ENCODE measurements at regions not wholly inside any gene's neighbourhood (a gene's known extent, or its start where the extent isn't known, plus 50 kb on each side); places are given as distances from the start of the nearest gene placed in this dataset.

- no peak for DNase-seq (ENCODE audit: low read depth)
Observed at GRCh38 chr2:8623576-8623957, 58.3 kb upstream of the ID2 start.

- no peak for DNase-seq (ENCODE audit: low read depth)
Observed at GRCh38 chr2:8623958-8624591, 57.8 kb upstream of the ID2 start.

GRCh38 chr2:8624855-8625398, 56.9 kb upstream of the ID2 start:
- DNase-seq (ENCODE audit: low read depth) = no peak

GRCh38 chr2:8625399-8626300, 56.2 kb upstream of the ID2 start:
- no peak for DNase-seq (ENCODE audit: low read depth)

GRCh38 chr2:8626572-8626971, 55.3 kb upstream of the ID2 start:
- DNase-seq (ENCODE audit: low read depth) = no peak

- DNase-seq (ENCODE audit: low read depth) = no peak
Observed at GRCh38 chr2:8627019-8627691, 54.7 kb upstream of the ID2 start.

GRCh38 chr2:8627692-8628085, 54.2 kb upstream of the ID2 start:
- DNase-seq (ENCODE audit: low read depth) = no peak

GRCh38 chr2:8628179-8628865, 53.5 kb upstream of the ID2 start:
- DNase-seq (ENCODE audit: low read depth) = no peak

GRCh38 chr2:8628866-8629209, 53.0 kb upstream of the ID2 start:
- no peak for DNase-seq (ENCODE audit: low read depth)

GRCh38 chr2:8629402-8629801, 52.5 kb upstream of the ID2 start:
- no peak for DNase-seq (ENCODE audit: low read depth)

GRCh38 chr2:8630676-8631464, 51.0 kb upstream of the ID2 start:
- DNase-seq (ENCODE audit: low read depth) = no peak

- no peak for DNase-seq (ENCODE audit: low read depth)
Observed at GRCh38 chr2:8631465-8632005, 50.3 kb upstream of the ID2 start.

Measured in ELR (cell line).